ENCODE measurements at regions not wholly inside any gene's neighbourhood (a gene's known extent, or its start where the extent isn't known, plus 50 kb on each side); places are given as distances from the start of the nearest gene placed in this dataset.
"Not testable (repeated sequence)": the region's sequence is repeated elsewhere in the genome, so short reads cannot be mapped to it uniquely, and the experiment has no call there.

DNA sequence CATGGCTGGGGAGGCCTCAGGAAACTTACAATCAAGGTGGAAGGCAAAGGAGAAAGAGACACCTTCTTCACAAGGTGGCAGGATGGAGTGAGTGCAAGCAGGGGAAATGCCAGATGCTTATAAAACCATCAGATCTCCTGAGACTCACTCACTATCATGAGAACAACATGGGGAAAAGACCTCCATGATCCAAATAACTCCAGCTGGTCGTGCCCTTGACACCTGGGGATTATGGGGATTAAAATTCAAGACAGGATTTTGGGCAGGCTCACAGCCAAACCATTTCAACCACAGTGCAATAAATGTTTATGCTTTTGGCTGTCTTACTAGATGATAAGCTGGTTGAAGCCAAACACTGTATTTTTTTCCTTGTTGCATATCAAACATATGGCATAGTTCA is 1112.4 kb downstream of the STIM2 start:
- DNase-seq (ENCODE audit: low read depth) (no peak), FAIRE-seq (no peak)
- no peak overlapping the region for H3K4me2 ChIP-seq (ENCODE audit: low read length)
- no peaks in the 10 kb centered on the region for H3K79me2 ChIP-seq (ENCODE audit: insufficient read depth, low read length)
- H4K20me1 ChIP-seq (ENCODE audit: insufficient read depth, low read length): no peaks in the 10 kb centered on the region
- H3K9ac ChIP-seq (ENCODE audit: low read length): no peak overlapping the region
- no peaks in the 10 kb centered on the region for H3K36me3 ChIP-seq (ENCODE audit: insufficient read depth, low read length)
- H3K4me1 ChIP-seq (ENCODE audit: insufficient read depth, low read length): no peaks in the 10 kb centered on the region
- no peak overlapping the region for H2AFZ ChIP-seq (ENCODE audit: low read depth, low read length)
- Mint-ChIP-seq H3K27ac (ENCODE audit: unreplicated experiment) (no peak overlapping the region), H3K4me3 (ENCODE audit: unreplicated experiment) (no peak overlapping the region), H3K4me1 (ENCODE audit: low read depth, unreplicated experiment) (no peaks in the 10 kb centered on the region), H3K36me3 (ENCODE audit: low read depth, unreplicated experiment) (no peaks in the 10 kb centered on the region), H3K9me3 (ENCODE audit: unreplicated experiment) (peaks cover 5% of the 10 kb centered on the region), H3K27me3 (ENCODE audit: low read depth, unreplicated experiment) (no peaks in the 10 kb centered on the region)
- no peak overlapping the region for H3K27ac ChIP-seq (ENCODE audit: low read depth, low read length)
- H3K4me3 ChIP-seq (ENCODE audit: insufficient read depth, low read depth, low read length): no peak overlapping the region
- H3K9me3 ChIP-seq (ENCODE audit: insufficient read depth, low read depth, low read length): no peaks in the 10 kb centered on the region
- no peaks in the 10 kb centered on the region for H3K27me3 ChIP-seq (ENCODE audit: insufficient read depth, low read length)
- no peak for TF ChIP-seq EZH2 (IDR thresholded peaks at IDR 0.05; ENCODE audit: insufficient read depth, low read length)
- TF ChIP-seq, protein P1, sequence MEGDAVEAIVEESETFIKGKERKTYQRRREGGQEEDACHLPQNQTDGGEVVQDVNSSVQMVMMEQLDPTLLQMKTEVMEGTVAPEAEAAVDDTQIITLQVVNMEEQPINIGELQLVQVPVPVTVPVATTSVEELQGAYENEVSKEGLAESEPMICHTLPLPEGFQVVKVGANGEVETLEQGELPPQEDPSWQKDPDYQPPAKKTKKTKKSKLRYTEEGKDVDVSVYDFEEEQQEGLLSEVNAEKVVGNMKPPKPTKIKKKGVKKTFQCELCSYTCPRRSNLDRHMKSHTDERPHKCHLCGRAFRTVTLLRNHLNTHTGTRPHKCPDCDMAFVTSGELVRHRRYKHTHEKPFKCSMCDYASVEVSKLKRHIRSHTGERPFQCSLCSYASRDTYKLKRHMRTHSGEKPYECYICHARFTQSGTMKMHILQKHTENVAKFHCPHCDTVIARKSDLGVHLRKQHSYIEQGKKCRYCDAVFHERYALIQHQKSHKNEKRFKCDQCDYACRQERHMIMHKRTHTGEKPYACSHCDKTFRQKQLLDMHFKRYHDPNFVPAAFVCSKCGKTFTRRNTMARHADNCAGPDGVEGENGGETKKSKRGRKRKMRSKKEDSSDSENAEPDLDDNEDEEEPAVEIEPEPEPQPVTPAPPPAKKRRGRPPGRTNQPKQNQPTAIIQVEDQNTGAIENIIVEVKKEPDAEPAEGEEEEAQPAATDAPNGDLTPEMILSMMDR (IDR thresholded peaks at IDR 0.05; ENCODE audit: insufficient read depth, low read depth, low read length): no peak

GRCh38 chr4:27973700-27974099 is 1113.1 kb downstream of the STIM2 start:
- H3K4me1 Mint-ChIP-seq (ENCODE audit: low read depth, unreplicated experiment): no peaks in the 10 kb centered on the region
- H4K20me1 ChIP-seq (ENCODE audit: insufficient read depth, low read length): no peaks in the 10 kb centered on the region
- H3K9me3 ChIP-seq (ENCODE audit: insufficient read depth, low read depth, low read length): no peaks in the 10 kb centered on the region
- no peak overlapping the region for H3K4me3 ChIP-seq (ENCODE audit: insufficient read depth, low read depth, low read length)
- FAIRE-seq (no peak), DNase-seq (ENCODE audit: low read depth) (no peak)
- TF ChIP-seq EZH2 (IDR thresholded peaks at IDR 0.05; ENCODE audit: insufficient read depth, low read length): no peak
- TF ChIP-seq, protein P1 (IDR thresholded peaks at IDR 0.05; ENCODE audit: insufficient read depth, low read depth, low read length): no peak
- no peaks in the 10 kb centered on the region for H3K27me3 ChIP-seq (ENCODE audit: insufficient read depth, low read length)
- no peaks in the 10 kb centered on the region for H3K36me3 ChIP-seq (ENCODE audit: insufficient read depth, low read length)
- H3K4me2 ChIP-seq (ENCODE audit: low read length): no peak overlapping the region
- H3K9ac ChIP-seq (ENCODE audit: low read length): no peak overlapping the region
- H3K27ac Mint-ChIP-seq (ENCODE audit: unreplicated experiment): no peak overlapping the region
- H3K4me3 Mint-ChIP-seq (ENCODE audit: unreplicated experiment): no peak overlapping the region
- no peak overlapping the region for H2AFZ ChIP-seq (ENCODE audit: low read depth, low read length)
- H3K4me1 ChIP-seq (ENCODE audit: insufficient read depth, low read length): no peaks in the 10 kb centered on the region
- no peak overlapping the region for H3K27ac ChIP-seq (ENCODE audit: low read depth, low read length)
- H3K79me2 ChIP-seq (ENCODE audit: insufficient read depth, low read length): no peaks in the 10 kb centered on the region
- H3K36me3 Mint-ChIP-seq (ENCODE audit: low read depth, unreplicated experiment): no peaks in the 10 kb centered on the region
- H3K9me3 Mint-ChIP-seq (ENCODE audit: unreplicated experiment): peaks cover 5% of the 10 kb centered on the region
- no peaks in the 10 kb centered on the region for H3K27me3 Mint-ChIP-seq (ENCODE audit: low read depth, unreplicated experiment)

DNA sequence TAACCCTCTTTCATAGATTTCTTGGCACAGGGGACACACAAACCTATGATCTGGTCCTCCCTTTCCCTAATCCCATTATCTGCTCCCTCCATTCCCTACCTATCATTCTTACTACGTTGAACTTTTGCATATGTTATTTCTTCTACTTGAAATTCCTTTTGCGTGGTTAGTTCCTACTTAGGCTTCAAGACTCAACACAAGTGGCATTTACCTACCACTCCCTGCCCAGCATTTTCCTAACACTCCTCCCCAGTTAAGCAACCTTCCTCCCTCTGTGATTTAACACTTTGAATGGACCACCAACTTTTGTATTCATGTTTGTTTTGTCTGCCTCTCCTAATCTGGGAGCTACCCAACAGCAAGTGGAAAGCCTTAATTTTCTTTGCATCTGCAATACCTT is 1113.7 kb downstream of the STIM2 start:
- Mint-ChIP-seq H3K9me3 (ENCODE audit: unreplicated experiment) (peaks cover 5% of the 10 kb centered on the region), H3K27me3 (ENCODE audit: low read depth, unreplicated experiment) (no peaks in the 10 kb centered on the region)
- H3K27me3 ChIP-seq (ENCODE audit: insufficient read depth, low read length): no peaks in the 10 kb centered on the region

DNA sequence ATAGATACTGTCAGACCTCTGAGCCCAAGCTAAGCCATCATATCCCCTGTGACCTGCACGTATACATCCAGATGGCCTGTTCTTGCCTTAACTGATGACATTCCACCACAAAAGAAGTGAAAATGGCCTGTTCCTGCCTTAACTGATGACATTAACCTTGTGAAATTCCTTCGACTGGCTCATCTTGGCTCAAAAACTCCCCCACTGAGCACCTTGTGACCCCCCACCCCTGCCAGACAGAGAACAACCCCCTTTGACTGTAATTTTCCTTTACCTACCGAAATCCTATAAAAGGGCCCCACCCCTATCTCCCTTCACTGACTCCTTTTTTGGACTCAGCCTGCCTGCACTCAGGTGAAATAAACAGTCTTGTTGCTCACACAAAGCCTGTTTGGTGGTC is 1114.2 kb downstream of the STIM2 start:
- H3K79me2 ChIP-seq (ENCODE audit: insufficient read depth, low read length); H2AFZ ChIP-seq (ENCODE audit: low read depth, low read length); H3K36me3 Mint-ChIP-seq (ENCODE audit: low read depth, unreplicated experiment); H3K4me1 ChIP-seq (ENCODE audit: insufficient read depth, low read length); H3K4me3 Mint-ChIP-seq (ENCODE audit: unreplicated experiment); H3K27me3 ChIP-seq (ENCODE audit: insufficient read depth, low read length); H3K27ac ChIP-seq (ENCODE audit: low read depth, low read length); FAIRE-seq; H3K4me1 Mint-ChIP-seq (ENCODE audit: low read depth, unreplicated experiment); H3K9me3 ChIP-seq (ENCODE audit: insufficient read depth, low read depth, low read length); H3K9ac ChIP-seq (ENCODE audit: low read length); H3K27me3 Mint-ChIP-seq (ENCODE audit: low read depth, unreplicated experiment); H3K9me3 Mint-ChIP-seq (ENCODE audit: unreplicated experiment); H3K4me2 ChIP-seq (ENCODE audit: low read length); H3K36me3 ChIP-seq (ENCODE audit: insufficient read depth, low read length); H3K27ac Mint-ChIP-seq (ENCODE audit: unreplicated experiment); H4K20me1 ChIP-seq (ENCODE audit: insufficient read depth, low read length); DNase-seq (ENCODE audit: low read depth); H3K4me3 ChIP-seq (ENCODE audit: insufficient read depth, low read depth, low read length): not testable (repeated sequence)

More for the DNA sequence above, 1113.7 kb downstream of the STIM2 start:
- H3K79me2 ChIP-seq (ENCODE audit: insufficient read depth, low read length): no peaks in the 10 kb centered on the region
- no peaks in the 10 kb centered on the region for H3K4me1 ChIP-seq (ENCODE audit: insufficient read depth, low read length)
- H3K4me1 Mint-ChIP-seq (ENCODE audit: low read depth, unreplicated experiment): no peaks in the 10 kb centered on the region
- H3K36me3 Mint-ChIP-seq (ENCODE audit: low read depth, unreplicated experiment): no peaks in the 10 kb centered on the region
- no peaks in the 10 kb centered on the region for H3K36me3 ChIP-seq (ENCODE audit: insufficient read depth, low read length)
- no peak overlapping the region for H3K4me3 ChIP-seq (ENCODE audit: insufficient read depth, low read depth, low read length)
- H3K9ac ChIP-seq (ENCODE audit: low read length): no peak overlapping the region
- DNase-seq (ENCODE audit: low read depth) (no peak), FAIRE-seq (no peak)
- H3K4me3 Mint-ChIP-seq (ENCODE audit: unreplicated experiment): no peak overlapping the region
- TF ChIP-seq, protein P1 (IDR thresholded peaks at IDR 0.05; ENCODE audit: insufficient read depth, low read depth, low read length): no peak
- no peak for TF ChIP-seq EZH2 (IDR thresholded peaks at IDR 0.05; ENCODE audit: insufficient read depth, low read length)
- no peak overlapping the region for H2AFZ ChIP-seq (ENCODE audit: low read depth, low read length)
- no peak overlapping the region for H3K27ac ChIP-seq (ENCODE audit: low read depth, low read length)
- H3K27ac Mint-ChIP-seq (ENCODE audit: unreplicated experiment): no peak overlapping the region
- H4K20me1 ChIP-seq (ENCODE audit: insufficient read depth, low read length): no peaks in the 10 kb centered on the region
- no peaks in the 10 kb centered on the region for H3K9me3 ChIP-seq (ENCODE audit: insufficient read depth, low read depth, low read length)
- no peak overlapping the region for H3K4me2 ChIP-seq (ENCODE audit: low read length)

All from astrocyte (in vitro differentiated cells and primary cell).